Uterus (tissue), 2 donors: ENCODE measurements at regions not wholly inside any gene's neighbourhood (a gene's known extent, or its start where the extent isn't known, plus 50 kb on each side); places are given as distances from the start of the nearest gene placed in this dataset.

ENCODE experiments used
- POLR2A ChIP-seq, 2 donors: fragments of 450-650 bp; IDR thresholded peaks; one replicate each; pipeline ENCODE4 v1.6.1; 2016; ENCODE audit warnings: antibody characterized with exemption in 2 of 2, mild to moderate bottlenecking in 1 of 2, moderate library complexity in 1 of 2
- TF ChIP-seq, protein P1 (sequence below), 4 experiments: fragments of 200-600 bp in 2 of 4; fragments of 450-650 bp in 2 of 4; sonication (generic) in 2 of 4; IDR thresholded peaks; one replicate each; pipeline ENCODE4 v1.5.1; 2016 to 2019; ENCODE audit warnings: antibody characterized with exemption in 4 of 4, mild to moderate bottlenecking in 2 of 4, moderate library complexity in 1 of 4

DNA sequence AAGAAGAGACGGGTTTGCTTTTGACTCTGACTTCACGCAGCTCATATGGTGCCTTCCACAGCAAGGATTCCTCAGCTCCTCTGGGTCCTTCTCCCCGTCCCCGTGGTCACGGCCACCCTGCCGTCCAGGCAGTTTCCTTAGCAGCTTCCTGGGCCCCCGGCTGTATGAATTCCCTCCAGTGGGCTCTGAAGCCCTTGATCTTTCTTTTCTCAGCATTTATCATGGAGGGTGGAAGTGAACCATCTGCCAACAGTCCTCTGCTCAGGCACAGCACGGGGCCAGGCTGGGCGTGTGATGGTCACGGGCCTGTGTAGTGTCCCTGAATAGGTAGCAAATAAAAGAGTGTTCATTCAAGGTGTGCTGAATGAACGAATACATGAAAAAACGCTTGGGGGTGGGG is 782.4 kb downstream of the BRD1 start:
- TF ChIP-seq, protein P1, sequence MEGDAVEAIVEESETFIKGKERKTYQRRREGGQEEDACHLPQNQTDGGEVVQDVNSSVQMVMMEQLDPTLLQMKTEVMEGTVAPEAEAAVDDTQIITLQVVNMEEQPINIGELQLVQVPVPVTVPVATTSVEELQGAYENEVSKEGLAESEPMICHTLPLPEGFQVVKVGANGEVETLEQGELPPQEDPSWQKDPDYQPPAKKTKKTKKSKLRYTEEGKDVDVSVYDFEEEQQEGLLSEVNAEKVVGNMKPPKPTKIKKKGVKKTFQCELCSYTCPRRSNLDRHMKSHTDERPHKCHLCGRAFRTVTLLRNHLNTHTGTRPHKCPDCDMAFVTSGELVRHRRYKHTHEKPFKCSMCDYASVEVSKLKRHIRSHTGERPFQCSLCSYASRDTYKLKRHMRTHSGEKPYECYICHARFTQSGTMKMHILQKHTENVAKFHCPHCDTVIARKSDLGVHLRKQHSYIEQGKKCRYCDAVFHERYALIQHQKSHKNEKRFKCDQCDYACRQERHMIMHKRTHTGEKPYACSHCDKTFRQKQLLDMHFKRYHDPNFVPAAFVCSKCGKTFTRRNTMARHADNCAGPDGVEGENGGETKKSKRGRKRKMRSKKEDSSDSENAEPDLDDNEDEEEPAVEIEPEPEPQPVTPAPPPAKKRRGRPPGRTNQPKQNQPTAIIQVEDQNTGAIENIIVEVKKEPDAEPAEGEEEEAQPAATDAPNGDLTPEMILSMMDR (IDR thresholded peaks at IDR 0.05): no peak
- no peak for TF ChIP-seq POLR2A (IDR thresholded peaks at IDR 0.05)
